Kidney (tissue), 13 donors: ENCODE measurements at regions not wholly inside any gene's neighbourhood (a gene's known extent, or its start where the extent isn't known, plus 50 kb on each side); places are given as distances from the start of the nearest gene placed in this dataset.

Source experiments
- DNase-seq, 5 donors: peaks; one replicate each; pipeline ENCODE4 v3.0.0-alpha.2; 2013 to 2020
- FAIRE-seq: peaks from 2 replicates; lab custom pipeline; 2012; peaks lifted over from hg19 to GRCh38; lab: Jason Lieb, UNC
- H3K27ac ChIP-seq, 2 donors: one replicate each; pipeline ENCODE4 v1.7.0; 2013; ENCODE audit warnings: low read depth in 2 of 2, low read length in 2 of 2, inconsistent platforms in 1 of 2
- H3K27me3 ChIP-seq: one replicate; pipeline ENCODE4 v1.7.1; 2013; ENCODE audit warnings: low read length, inconsistent platforms; ENCODE audit not compliant: control insufficient read depth, insufficient read depth
- H3K36me3 ChIP-seq, 3 donors: one replicate each; pipeline versions ENCODE4 v1.7.0 to v1.7.1; 2013; ENCODE audit warnings: low read length in 3 of 3, control low read depth in 1 of 3, inconsistent platforms in 1 of 3; ENCODE audit not compliant: insufficient read depth in 3 of 3, control insufficient read depth in 2 of 3
- H3K4me1 ChIP-seq, 3 donors: one replicate each; pipeline versions ENCODE4 v1.7.0 to v1.7.1; 2013; ENCODE audit warnings: low read length in 3 of 3, inconsistent platforms in 1 of 3, low read depth in 1 of 3; ENCODE audit not compliant: control insufficient read depth in 2 of 3, insufficient read depth in 2 of 3
- H3K4me3 ChIP-seq, 3 donors: one replicate each; pipeline versions ENCODE4 v1.7.0 to v1.8.1; 2013; ENCODE audit warnings: low read length in 3 of 3, control low read depth in 1 of 3, inconsistent platforms in 1 of 3
- H3K9ac ChIP-seq, 3 donors: one replicate each; pipeline versions ENCODE4 v1.7.0 to v1.7.1; 2013; ENCODE audit warnings: low read length in 3 of 3, control low read depth in 1 of 3, inconsistent platforms in 1 of 3
- H3K9me3 ChIP-seq, 3 donors: one replicate each; pipeline versions ENCODE4 v1.7.0 to v1.7.1; 2013; ENCODE audit warnings: low read length in 3 of 3, control low read depth in 1 of 3, inconsistent platforms in 1 of 3; ENCODE audit not compliant: control insufficient read depth in 2 of 3, insufficient read depth in 1 of 3
- intact Hi-C: fragments of 100-400 bp; cut with DNase I; formaldehyde crosslinking; loops from one replicate; pipeline ENCODE4 v1.11.1; 2022
- TF ChIP-seq, protein P1 (sequence below): IDR thresholded peaks from 3 replicates; pipeline ENCODE4 v1.5.1; 2012; ENCODE audit warnings: mild to moderate bottlenecking, moderate library complexity, borderline replicate concordance; ENCODE audit not compliant: insufficient read depth; ENCODE audit errors: extremely low read depth
- donor health status: control.
- donor health status: control.
- donor health status: control.
- donor health status: control.
- donor health status: control.
- donor health status: DM: yes; HTN: yes; CAD: no.
- donor health status: Normal renal cell carcinoma (clear cell type).

DNA sequence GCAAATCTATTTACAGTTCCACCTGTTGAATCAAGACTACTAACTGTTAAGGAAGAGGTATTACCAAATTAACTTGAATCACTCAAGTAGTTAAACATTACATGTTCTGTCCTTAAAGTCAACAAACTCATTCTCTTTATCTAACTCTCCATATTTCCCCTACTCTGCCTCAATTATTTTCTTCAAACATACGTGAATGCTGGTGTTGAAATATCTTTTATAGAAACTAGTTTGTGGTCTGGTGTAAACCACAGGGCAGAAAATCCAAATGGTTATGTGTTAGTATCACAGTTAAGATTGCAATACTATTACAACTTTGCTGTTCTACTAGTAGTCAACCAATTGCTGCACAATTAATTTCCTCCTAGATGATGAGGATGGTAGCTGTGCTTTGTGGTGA, 603.5 kb downstream of the KCTD16 start:
- Histone ChIP-seq H3K9me3 (no peaks in the 10 kb centered on the region), H3K27ac (no peak overlapping the region), H3K4me1 (no peaks in the 10 kb centered on the region), H3K27me3 (no peaks in the 10 kb centered on the region), H3K9ac (no peak overlapping the region), H3K36me3 (no peaks in the 10 kb centered on the region), H3K4me3 (no peak overlapping the region)
- FAIRE-seq = no peak
- TF ChIP-seq, protein P1, sequence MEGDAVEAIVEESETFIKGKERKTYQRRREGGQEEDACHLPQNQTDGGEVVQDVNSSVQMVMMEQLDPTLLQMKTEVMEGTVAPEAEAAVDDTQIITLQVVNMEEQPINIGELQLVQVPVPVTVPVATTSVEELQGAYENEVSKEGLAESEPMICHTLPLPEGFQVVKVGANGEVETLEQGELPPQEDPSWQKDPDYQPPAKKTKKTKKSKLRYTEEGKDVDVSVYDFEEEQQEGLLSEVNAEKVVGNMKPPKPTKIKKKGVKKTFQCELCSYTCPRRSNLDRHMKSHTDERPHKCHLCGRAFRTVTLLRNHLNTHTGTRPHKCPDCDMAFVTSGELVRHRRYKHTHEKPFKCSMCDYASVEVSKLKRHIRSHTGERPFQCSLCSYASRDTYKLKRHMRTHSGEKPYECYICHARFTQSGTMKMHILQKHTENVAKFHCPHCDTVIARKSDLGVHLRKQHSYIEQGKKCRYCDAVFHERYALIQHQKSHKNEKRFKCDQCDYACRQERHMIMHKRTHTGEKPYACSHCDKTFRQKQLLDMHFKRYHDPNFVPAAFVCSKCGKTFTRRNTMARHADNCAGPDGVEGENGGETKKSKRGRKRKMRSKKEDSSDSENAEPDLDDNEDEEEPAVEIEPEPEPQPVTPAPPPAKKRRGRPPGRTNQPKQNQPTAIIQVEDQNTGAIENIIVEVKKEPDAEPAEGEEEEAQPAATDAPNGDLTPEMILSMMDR = no peak
- DNase-seq = no peak
- intact Hi-C loops = no loop called here

DNA sequence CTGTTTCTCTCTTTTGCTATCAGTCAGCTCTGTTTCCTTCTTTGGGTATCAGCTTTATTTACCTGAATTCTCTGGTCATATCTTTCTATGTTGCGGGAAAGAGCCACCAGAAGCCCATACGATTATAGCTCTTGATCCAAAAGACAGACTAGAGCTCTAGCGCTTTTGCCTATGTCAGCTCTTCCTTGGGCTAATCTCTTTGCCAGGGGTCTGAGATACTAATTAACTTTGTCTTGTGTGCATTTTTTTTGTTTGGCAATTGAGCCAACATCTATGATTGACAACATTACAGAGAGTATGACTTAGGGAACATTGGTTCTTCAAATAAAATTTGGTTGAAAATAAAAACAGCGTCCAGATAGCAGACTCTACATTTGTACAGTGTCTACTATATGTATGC, 603.0 kb downstream of the KCTD16 start:
- peak in 1 of 5 donors; percentile 4 for DNase-seq
- Histone ChIP-seq H3K4me1 (no peaks in the 10 kb centered on the region), H3K9me3 (no peaks in the 10 kb centered on the region), H3K27ac (no peak overlapping the region), H3K36me3 (no peaks in the 10 kb centered on the region), H3K27me3 (no peaks in the 10 kb centered on the region), H3K9ac (no peak overlapping the region), H3K4me3 (no peak overlapping the region)
- TF ChIP-seq, protein P1 = no peak
- intact Hi-C loops = no loop called here
- no peak for FAIRE-seq

DNA sequence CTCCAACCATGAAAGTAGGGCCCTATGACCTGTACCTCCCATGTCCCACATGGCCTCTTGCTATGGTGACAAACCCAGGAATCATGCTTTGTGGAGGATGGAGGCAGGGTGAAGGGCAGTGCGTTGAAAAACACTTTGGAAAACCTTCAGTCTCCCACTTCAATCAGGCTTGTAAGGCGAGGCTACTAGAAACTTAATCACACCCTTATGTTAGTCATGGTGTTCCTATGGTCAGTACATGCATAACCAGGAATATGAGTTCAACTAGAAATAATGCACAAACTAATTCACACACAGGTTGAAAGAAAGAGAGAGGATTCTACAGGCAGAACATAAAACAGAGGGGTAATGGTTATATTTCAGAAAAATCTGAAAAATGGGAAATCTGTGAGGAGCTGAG, 601.1 kb downstream of the KCTD16 start:
- FAIRE-seq = no peak
- Histone ChIP-seq H3K9ac (no peak overlapping the region), H3K4me1 (no peaks in the 10 kb centered on the region), H3K9me3 (no peaks in the 10 kb centered on the region), H3K27me3 (no peaks in the 10 kb centered on the region), H3K36me3 (no peaks in the 10 kb centered on the region), H3K27ac (no peak overlapping the region), H3K4me3 (no peak overlapping the region)
- TF ChIP-seq, protein P1 = no peak
- no peak for DNase-seq
- intact Hi-C loops = no loop called here

DNA sequence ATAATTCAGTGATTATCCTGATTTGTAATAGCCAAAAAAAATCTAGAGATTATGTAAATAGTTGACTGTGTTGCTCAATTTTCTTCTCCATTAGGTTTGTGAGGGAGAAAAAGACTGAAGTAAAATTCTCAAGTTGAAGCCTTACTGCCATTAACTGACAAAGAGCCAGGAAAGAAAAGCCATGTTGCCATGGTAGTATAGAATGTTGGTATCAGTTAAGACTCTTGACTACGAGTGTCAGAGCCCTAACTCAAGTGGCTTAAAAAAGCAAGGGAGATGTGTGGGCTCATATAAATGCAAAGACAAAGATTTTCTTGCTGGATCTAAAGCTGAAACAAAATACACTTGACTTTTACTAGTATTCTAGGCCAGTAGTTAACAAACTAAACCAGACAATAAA, 571.7 kb downstream of the KCTD16 start:
- no peaks in the 10 kb centered on the region for H3K36me3 ChIP-seq

More for the DNA sequence above, 571.7 kb downstream of the KCTD16 start:
- Histone ChIP-seq H3K27me3 (no peaks in the 10 kb centered on the region), H3K4me3 (no peak overlapping the region), H3K27ac (no peak overlapping the region), H3K9ac (no peak overlapping the region), H3K9me3 (no peaks in the 10 kb centered on the region), H3K4me1 (no peaks in the 10 kb centered on the region)
- TF ChIP-seq, protein P1 = no peak
- FAIRE-seq (no peak), DNase-seq (peak in 1 of 5 donors; percentile 5)
- intact Hi-C loops = no loop called here
